ENCODE measurements at regions not wholly inside any gene's neighbourhood (a gene's known extent, or its start where the extent isn't known, plus 50 kb on each side); places are given as distances from the start of the nearest gene placed in this dataset.

DNA sequence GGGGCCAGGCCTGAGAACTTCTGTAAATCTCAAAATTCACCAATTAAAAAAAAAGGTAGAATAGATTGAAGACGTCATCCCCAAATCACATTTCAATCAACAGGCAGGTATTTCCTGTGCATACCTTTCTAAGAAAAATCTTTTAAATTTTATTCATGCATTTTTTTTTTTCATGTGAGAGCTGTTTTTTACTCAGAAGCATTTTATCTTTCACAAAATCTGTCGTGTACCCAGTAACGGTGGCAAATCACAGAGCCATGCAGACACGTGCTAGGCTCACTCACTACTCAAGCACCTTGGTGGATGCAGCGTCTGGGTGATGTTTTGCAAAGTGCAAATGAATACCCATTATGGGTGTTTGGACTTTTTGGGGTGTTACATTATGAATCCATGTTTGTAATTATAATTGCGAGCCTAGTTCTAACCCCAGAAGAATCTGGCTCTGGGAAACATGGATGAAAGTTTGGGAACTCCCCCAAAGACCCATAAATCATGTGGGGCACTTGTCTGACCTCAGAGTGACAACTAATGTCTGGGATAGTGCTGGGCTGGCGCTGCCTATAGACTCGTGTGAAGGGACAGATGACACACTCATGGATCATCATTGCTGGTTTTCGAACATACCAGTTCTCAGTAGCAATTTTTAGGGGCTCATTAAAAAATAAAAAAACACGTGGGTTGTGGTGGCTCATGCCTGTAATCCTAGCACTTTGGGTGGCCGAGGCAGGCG is 335.2 kb downstream of the LPIN1 start:
- TF ChIP-seq, protein P1, sequence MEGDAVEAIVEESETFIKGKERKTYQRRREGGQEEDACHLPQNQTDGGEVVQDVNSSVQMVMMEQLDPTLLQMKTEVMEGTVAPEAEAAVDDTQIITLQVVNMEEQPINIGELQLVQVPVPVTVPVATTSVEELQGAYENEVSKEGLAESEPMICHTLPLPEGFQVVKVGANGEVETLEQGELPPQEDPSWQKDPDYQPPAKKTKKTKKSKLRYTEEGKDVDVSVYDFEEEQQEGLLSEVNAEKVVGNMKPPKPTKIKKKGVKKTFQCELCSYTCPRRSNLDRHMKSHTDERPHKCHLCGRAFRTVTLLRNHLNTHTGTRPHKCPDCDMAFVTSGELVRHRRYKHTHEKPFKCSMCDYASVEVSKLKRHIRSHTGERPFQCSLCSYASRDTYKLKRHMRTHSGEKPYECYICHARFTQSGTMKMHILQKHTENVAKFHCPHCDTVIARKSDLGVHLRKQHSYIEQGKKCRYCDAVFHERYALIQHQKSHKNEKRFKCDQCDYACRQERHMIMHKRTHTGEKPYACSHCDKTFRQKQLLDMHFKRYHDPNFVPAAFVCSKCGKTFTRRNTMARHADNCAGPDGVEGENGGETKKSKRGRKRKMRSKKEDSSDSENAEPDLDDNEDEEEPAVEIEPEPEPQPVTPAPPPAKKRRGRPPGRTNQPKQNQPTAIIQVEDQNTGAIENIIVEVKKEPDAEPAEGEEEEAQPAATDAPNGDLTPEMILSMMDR (IDR thresholded peaks at IDR 0.05): no peak
- no peak for TF ChIP-seq POLR2A (IDR thresholded peaks at IDR 0.05)

Measured in right lobe of liver (tissue), 4 donors.